SIG-M5 treated with dmso at 0.1 percent for 504 hours (cell line): ENCODE measurements at regions not wholly inside any gene's neighbourhood (a gene's known extent, or its start where the extent isn't known, plus 50 kb on each side); places are given as distances from the start of the nearest gene placed in this dataset.

Source experiments
- DNase-seq: peaks from one replicate; lab custom pipeline; 2025; ENCODE audit not compliant: unreplicated experiment; lab: John Stamatoyannopoulos, UW

DNA sequence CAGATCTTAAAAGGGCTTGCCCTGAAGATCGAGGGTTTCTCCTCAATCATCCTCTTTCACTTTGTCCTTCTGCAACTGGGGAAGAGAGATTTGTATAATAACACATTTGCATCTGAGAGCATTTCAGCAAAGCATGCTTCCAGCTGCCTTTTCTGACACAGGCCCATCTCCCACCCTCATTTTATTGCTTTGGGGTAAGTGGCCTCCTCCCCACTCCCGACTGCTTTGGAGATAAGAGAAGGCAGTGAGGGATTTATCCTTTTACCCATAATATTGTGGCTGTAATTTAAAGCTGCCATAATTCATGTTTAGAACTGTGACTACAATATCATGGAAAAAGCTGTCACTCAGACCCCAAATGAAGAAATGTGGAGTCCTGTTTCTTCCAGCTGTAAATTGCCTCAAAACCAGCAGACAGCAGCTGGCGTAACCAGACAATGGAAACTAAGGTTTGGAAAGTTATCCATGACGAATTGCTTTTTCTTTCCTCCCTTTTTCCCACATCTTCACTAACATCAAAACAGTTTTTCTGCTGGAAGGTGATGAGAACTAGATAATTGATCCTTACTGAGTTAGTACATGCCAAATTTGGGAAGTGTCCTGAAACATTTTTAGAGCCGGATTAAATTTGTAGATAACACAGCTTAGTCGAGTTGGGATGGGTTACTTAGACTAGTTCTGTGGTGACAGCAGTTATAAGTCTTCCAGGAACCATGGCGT lies 104.2 kb upstream of the PFN2 start:
- DNase-seq = no peak

DNA sequence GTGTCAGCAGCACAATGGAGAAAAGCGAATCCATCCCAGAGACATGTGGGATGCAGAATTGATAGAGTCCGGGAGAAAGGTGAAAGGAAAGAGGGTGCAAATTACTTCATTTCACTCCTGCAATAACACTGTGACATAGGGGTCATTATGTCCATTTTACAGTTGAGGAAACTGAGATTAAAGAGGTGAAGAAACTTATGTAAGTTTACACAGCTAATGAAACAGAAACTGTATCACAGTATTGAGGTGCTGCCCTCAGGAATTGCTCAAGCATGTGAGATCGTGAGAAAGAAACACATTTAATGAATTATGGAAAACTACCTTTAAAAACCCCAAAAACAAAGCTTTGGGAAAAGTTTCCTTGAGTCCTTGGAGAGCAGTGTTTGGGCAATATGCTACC lies 103.6 kb upstream of the PFN2 start:
- DNase-seq = no peak

DNA sequence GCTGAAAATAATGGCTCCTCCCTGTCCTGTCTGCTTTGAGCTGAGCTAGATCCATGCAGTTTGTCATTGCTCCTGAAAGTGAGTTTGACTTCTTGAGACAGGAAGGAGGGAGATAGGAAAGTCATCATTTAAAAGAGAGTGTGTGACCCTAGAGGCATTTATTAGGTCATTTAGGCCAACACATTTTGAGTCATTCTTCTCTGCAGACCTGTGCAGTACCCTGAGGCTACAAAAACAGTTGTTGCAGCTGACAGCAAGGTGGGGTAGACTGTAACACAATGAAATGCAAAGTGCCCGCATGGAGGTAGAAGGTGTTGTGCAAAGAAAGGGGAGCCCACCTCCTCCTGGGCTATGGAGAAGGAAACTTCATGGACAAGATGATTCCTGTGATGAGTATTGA lies 102.8 kb upstream of the PFN2 start:
- DNase-seq = no peak

DNA sequence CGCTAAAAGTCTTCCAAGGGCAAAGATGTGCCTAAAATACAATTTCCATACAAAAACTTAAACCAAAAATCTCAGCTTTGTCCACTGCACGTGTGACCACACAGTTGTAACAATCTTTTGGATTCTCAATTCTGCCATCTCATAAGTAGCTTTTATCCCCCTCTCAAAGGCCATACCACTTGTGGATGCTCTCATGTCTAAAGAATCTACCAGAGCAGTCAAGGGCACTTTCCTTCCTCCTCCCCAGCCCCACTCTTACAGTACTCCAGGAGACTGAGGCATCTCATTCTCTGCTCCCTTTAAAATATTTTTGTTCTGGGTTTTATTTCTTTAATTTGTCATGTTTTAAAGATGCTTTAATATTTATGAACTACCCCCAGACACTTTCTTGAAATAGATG lies 102.3 kb upstream of the PFN2 start:
- DNase-seq = no peak

DNA sequence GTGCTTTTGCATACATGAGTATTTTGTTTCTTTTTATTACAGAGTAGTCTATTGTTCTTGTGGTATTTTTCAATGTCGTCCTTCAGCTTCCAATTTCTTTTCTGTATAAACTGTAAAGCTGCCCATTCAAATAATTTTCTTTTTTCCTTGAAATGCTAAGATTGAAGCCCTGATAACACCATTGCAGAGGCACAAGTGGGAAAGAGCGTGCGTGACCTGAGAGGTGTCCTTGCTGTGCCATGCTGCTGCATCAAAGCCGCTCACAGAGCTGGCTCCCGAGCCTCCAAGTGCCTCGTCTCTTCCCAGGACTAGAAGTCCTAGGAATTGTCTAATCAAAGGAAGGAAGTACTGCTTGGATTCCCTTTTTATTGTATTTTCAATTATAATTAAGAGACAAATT lies 101.9 kb upstream of the PFN2 start:
- no peak for DNase-seq

DNA sequence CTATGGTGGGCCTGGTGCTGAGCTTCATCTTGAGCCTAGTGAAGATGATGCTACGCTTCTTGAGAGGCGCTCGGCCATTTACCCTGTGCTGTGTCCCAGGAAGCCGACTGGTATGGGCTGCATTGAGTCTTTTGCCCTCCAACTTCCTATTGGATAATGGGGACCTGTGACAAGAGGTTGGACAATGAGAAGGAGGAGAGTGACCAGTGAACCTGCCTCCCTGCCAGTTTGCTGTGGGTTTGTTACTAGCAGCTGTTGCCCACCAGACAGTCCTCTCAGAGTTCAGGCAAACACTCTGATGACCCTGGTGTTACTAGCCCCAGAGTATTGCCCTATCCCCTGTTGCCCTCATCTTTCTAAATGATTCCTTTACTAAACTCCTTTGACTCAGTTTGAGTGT lies 99.6 kb upstream of the PFN2 start:
- no peak for DNase-seq

DNA sequence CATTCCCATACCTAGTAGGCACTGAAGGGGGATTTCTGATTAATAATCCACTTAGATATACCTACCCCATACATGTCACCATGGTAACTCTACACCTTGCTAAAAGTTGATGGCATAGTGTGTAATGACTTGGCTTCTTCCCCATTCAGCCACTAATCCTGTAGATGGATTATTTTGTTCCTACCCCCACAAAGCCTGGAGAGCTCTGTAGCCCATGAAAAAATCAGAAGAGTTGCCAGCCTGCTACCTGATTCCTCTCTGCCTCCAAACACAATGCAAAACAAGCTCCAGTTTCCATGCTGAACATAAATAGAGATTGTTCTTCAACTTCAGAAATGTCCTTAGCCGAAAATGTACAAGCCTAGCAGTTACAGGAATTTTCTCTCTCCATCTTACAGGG lies 98.9 kb upstream of the PFN2 start:
- no peak for DNase-seq

DNA sequence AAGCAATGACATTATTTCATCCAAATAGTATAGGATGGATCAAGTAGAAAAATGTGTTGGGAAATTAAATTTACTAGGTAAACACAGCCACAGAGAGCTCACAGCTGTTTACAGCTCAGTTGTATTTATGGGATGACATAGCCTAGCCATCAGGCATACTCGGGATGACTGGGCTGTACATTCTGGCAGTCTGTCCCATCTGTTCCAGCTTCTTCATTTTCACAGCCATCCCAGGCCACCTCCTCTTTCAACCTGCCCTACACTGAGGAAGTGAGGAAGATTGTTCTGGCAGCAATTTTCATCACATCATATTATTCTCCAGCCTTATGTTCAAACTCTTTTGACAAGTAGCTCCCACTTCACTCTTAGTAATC lies 98.4 kb upstream of the PFN2 start:
- DNase-seq = no peak

DNA sequence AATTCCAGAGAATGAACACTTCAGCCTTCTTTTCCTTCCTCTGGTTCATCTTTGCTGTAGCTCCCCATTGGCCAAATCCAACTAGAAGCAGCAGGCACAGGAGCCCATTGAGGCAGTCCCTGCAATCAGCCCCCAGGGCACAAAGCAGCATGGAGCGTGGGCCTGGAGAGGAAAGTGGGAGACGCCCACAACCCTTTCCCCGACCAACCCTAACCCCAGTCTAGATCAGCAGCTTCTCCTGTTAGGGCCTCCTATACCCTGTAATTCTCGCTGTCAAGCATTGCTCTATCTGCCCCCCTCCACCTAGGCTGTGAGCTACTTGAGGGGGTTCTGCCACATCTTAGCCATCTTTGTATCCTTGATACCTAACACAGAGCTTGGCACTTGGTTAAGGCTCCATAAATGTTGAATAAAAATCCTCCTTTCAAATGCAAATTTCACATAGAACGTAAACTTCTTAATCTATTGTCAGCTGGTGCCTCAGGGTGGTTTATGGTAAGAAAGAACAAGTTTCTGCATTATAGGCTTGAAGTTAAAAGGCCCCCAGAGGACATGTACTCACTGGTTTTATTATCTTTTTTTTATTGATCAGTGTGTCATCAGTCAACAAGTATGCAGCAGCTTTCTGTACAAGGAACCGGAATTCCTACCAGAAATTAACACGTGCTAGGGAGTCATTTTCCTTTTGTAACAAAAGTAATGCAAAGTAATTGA lies 97.9 kb upstream of the PFN2 start:
- no peak for DNase-seq

DNA sequence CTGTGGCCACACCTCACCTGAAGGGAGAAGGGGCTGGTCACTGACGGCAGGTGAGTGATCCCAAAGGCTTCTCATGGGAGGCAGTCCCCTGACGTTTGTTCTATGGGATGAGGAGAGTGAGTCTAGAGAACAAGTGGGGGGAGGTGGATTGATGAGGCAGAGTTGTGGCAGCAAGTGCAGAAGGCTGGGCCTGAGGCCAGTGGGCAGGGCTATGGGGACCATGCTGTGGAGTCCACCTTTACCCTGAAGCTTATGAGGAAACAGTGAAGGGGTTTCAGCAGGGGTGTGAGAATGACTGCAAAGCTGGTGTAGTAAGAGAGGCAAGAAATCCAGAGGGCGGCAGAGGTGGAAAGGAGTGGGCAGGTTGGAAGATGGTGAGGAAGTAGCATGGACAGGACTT lies 96.9 kb upstream of the PFN2 start:
- no peak for DNase-seq

DNA sequence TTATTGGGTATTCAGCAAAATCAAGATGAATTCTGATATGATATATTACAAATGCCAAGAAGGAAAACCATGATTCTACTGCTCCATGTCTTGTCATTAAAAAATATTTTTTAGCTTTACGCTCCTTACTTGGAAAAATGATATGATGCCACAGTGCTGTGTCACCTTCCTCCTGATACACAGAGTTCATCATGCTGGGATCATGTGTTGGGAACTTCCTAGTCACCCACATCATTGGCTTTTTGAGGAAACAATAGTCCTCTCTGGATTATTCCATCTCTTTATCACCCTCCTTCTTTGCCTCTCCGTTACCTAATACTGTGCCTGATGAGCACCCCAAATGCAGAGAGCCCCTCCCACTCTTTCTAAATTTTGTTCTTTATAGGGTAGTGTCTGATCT lies 94.3 kb upstream of the PFN2 start:
- DNase-seq = no peak

DNA sequence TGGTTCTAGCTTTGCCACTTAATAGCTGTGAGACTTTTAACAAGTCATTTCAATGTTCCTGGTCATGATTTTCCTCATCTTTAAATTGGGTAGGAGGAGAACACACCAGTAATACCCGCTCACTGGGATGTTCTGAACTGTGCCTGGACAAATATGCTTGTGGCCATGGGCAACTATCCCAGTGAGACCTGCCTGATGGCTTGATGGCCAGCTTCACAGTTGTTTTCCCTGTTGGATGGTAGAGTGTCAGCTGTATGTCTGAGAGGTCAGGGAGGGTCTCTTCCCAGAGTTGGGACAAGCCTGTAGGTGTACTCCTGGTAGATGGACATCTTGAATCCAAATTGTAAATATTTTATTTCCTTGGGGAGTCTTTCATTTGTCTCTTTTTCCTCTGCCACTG lies 92.5 kb upstream of the PFN2 start:
- no peak for DNase-seq

DNA sequence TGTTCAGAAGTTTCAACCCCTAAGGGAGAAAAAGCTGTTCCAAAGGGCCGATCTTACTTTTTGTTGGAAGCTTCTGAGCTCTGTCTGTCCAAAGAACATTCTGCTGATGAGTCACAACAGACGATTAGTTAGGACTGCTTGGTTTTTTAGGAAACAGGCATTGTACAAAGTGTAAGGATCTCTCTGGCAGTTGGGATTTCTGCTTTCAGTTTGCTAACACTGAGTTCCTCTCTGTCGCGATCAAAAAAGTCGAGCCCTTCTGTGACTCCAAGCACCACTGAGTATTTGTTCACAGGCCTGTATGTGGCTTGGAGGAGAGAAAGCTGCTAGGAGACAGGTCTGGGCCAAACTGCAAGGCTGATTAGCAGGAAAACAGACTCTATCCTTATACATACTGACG lies 91.8 kb upstream of the PFN2 start:
- no peak for DNase-seq

DNA sequence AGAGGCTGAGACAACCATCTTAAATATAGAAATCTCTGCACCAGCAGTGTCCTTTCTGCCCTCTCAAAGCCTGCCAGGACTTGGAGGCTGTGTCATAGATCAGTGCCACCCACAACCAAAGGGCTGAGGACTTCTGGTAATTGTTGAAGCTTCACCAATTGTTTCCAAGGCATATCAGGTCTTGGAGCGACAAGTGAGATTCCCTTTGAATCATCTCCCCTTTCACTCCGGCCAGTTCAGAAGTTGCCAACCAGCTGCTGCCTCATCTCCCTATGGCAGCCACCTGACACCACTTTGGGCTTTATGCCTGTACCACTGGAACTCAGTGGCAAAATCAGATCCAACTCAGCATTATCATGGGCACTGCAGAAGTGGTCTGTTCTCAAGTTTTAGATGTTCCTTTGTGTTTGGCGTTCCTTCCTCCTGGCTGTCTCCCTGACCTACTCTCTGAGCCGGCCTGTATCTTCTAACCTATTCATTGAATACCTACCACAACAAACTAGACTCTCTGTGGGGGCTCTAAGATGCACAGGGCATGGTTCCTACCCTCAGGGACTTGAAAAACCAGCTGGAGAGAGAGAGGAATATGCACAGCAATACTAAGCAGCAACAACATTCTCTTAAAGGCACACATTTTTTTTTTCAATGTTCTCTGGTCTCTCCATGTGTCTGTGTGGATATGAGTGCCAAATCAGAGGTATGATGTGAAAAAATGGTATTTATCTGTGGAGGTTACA lies 90.8 kb upstream of the PFN2 start:
- no peak for DNase-seq

DNA sequence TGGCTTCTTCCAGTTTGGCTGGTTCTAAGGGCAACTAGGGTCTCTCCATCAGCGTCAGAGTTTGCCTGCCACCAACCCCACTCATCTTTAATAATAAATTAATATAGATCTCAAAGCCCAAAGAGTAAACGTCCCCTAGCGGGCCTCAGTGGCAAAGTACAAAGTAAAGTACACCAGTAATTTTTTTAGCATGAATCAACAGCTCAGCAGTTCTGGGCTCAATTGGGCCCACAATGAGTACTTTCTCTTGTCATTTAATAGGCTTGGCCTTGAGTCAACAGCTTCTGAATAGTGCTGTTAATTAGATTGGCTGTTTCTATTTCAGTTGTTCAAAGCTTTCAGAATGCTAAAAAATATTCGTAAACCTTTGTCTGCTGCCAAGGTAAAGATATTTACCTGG lies 89.0 kb upstream of the PFN2 start:
- DNase-seq = no peak

DNA sequence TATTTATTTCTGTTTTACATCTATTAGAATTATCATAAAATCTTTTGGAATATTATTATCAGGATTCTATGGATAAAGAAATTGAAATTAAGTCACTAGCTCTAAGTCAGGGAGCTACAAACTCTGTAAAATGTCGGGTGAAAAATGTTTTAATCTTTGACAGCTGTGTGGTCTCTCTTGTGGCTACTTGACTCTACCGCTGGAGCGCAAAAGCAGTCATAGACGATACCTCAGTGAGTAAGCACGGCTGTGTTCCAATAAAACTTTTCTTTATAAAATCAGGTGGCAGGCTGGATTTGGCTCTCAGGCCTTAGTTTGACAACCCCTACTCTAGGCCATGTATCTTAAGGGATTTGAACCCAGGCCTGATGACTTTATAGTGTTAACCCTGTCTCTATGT lies 88.5 kb upstream of the PFN2 start:
- no peak for DNase-seq

DNA sequence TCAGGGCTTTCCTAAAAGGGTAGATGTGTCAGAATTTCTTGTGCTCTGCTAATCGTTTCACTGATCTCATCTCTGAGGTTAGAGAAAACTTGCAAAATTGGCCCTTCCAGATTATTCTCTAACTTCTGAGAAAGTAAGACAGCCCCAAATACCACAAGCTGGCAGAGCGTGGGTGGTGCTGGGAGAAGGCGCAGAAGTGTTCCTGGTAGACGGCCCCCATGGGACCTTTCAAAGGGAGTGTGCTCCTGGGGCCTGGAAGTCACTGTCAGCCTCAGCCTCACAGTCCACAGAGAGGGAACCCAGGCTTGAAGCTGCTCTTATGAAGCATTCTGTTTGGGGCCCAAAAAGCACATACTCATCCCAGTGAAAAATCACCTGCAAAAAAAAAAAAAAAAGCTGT lies 86.5 kb upstream of the PFN2 start:
- DNase-seq = no peak

DNA sequence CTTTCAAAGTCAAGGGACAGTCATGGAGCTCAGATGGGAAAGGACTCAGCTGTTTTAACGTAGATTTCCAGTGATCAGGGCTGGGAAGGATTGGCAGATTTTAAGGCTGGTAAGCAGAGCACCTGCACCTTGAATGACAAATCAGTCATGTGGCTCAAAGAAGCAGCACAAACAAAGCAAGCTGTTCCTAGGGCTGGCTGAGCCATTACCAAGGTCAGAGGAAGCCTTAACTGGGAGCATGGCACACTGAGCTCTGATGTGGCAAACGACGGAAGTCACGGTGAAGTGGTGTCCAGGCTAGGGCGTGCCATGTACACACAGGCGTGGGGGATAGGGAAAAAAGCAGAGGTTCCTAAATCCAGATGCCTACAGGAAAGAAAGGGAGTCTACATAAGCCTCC lies 84.6 kb upstream of the PFN2 start:
- DNase-seq = no peak

DNA sequence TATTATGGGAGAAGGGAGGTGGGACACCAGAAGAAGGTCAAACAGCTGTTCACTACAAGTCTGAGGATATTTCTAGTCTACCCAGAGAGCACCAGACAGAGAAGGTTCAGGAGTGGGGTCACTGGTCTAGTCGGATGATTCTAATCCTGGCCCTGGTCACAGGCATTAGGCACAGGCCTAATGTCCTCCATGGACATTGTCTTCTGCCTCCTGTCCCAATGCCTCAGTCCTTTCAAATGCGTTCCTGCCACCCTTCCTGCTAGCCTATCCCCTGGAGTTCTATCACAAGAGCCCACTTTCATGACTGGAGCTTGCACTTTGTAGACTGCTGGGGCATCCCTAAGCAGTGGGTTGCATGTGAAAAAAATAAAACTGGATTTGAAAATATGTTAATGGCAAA lies 83.9 kb upstream of the PFN2 start:
- no peak for DNase-seq

DNA sequence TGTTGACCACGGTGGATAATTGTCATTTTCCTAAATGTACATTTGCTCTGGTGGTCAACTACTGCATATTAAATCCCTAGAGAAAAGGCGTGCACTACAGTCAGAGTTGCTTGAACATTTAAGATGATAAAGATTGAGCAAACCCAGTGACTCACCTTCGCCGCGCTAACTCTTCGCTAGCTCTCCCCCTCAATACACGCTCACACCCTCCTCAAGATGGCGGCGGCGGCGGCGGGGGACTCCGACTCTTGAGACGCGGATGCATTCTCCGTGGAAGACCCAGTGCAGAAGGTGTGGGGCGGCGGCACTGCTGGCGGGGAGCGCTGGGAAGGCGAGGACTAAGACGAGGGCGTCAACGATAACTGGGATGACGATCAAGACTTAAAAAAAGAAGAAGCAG lies 79.8 kb upstream of the PFN2 start:
- no peak for DNase-seq

DNA sequence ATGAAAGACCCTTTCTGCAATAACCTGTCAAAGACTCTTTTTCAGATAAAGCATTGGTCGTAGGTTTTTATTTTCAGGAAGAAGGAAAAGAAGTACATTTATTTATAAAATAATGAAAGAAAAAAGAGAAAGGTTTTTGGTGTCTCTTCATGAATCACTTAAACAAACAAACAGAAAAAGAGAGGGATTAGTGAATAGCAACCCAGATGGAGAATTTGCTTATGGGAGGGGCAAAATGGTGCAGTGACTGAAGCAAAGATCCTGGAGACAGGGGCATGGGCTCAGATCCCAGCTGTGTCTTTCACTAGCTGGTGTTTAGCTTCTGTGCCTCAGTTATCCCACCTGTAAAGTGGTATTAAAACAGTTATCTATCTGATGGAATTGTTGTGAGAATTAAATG lies 78.6 kb upstream of the PFN2 start:
- DNase-seq = no peak

DNA sequence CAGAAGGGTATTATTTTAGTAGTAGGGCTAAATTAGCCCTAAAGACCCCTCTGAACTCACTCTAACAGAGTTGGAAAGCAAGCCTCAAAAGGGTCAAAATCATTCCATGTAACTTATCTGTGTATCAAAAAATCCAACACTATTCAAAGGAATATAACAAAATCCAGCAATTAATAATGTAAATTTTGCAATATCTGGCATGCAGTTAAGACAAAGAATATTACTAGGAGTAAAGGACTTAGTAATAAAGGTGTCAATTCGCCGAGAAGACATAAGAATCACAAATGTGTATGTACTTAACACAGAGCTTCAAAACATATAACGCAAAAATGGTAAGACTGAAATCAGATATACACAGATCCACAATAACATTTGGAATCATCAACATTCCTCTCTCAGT lies 71.2 kb upstream of the PFN2 start:
- DNase-seq = no peak
